Tongue (tissue), 1 donor: ENCODE measurements at regions not wholly inside any gene's neighbourhood (a gene's known extent, or its start where the extent isn't known, plus 50 kb on each side); places are given as distances from the start of the nearest gene placed in this dataset.
"Not testable (repeated sequence)": the region's sequence is repeated elsewhere in the genome, so short reads cannot be mapped to it uniquely, and the experiment has no call there.

Source experiments
- DNase-seq: peaks from one replicate; pipeline ENCODE4 v3.0.0-alpha.2; 2015

- DNase-seq, result no peak
Observed at GRCh38 chr3:66552846-66553245, 52.0 kb upstream of the LRIG1 start.

GRCh38 chr3:66553441-66554113, 52.8 kb upstream of the LRIG1 start:
- DNase-seq, result peak; percentile 77

DNA sequence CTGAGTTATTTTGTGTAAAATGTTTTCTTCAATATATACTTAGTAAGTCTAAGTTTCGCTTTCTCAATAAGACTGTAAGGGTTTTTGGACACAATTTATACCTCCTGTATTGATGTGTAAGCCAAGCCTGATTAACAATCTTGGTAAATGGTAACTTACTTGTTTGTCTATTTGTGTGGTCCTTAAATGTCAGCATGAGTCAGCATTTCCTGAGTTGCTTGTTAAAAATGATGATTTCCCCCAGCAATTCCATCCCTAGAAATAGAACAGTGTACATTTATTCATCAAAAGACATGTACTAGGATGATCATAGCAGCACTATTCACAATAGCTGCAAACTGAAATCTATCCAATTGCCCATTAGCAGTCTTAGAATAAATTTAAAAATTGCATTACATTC, 53.4 kb upstream of the LRIG1 start:
- peak; percentile 32 for DNase-seq

DNA sequence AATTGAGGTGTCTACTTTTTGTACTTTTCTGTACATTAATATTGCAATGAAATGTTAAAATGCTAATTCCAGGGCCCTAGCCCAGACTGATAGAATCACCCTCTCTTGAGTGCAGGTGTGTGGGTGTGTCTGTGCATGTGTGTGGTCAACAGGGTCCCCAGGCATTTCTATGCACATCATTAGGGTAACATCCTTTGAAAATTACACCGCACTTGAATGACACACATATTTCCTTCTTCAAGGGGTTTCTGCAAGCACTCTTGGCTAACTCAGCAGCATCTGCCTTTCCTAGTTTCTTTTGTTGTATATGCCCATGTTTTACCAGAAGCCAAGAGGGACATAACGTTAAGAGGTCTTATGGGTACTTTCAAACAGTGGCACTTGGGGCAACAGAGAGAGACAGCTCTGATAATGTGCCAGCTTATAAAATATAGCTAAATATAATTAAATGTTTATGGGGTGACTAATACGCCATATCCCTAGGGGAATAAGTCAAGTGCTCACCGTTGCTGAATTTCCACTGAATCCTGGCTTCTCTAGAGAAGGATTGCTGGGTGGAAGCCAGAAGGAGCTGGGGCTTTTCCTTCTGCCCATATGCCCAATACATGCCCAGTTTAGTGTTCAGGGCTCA, 54.5 kb upstream of the LRIG1 start:
- no peak for DNase-seq

DNA sequence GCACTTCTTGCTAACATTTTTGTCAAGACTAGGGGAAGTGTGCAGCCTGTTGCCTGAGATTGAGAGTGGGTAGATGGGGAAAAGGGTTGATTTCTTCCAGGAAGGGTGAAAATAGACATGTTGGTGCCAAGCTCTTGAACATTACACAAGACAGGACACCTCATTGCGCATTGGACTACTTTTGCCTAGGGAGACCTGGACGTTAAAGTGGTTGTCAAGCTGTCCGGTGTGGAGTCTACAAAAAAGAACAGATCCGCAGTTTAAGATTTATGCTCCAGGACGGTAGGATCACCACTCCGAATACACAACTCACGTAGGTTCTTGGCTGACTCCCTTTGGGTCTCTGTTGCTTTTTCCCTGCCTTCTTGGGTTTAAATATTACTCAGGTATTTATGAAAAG, 56.3 kb upstream of the LRIG1 start:
- peak; percentile 10 for DNase-seq

- not testable (repeated sequence) for DNase-seq
Observed at GRCh38 chr3:66559924-66560323, 59.1 kb upstream of the LRIG1 start.

DNA sequence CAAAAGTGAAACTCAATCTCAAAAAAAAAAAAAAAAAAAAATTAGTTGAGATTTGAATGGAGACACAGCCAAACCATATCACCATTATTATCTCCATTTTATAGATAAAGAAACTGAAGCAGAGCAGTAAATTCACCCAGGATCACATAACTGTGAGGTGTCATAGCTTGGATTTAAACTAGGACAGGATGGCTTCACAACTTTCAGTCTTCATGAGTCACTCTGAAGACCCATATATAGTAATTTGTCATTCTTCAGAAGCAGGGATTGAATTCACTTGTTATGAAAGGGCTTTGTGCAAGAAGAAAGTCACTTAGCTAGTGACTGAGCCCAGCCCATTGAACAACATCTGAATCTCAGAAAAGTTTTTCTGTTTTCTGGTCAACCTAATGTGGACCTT, 60.5 kb upstream of the LRIG1 start:
- DNase-seq, result no peak

GRCh38 chr3:66565301-66565700, 64.5 kb upstream of the LRIG1 start:
- no peak for DNase-seq

DNA sequence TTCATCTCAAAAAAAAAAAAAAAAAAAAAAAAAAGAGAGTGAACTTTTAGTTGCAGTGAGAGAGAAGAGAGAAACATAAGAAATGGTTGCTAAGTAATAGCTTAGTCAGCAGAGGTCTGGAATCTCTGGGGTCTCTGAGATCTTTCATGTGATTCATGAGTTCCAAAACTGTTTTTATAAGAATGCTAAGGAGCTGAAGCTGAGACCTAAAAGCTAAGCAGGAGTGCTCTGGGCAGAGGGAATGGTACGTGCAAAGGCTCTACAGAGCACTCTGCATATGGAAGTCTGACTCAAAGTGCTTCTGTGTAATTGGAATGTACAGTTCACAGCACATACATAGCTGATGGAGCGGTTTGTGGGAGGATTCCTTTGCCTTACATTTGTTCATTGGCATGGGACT, 66.3 kb upstream of the LRIG1 start:
- peak; percentile 58 for DNase-seq

DNA sequence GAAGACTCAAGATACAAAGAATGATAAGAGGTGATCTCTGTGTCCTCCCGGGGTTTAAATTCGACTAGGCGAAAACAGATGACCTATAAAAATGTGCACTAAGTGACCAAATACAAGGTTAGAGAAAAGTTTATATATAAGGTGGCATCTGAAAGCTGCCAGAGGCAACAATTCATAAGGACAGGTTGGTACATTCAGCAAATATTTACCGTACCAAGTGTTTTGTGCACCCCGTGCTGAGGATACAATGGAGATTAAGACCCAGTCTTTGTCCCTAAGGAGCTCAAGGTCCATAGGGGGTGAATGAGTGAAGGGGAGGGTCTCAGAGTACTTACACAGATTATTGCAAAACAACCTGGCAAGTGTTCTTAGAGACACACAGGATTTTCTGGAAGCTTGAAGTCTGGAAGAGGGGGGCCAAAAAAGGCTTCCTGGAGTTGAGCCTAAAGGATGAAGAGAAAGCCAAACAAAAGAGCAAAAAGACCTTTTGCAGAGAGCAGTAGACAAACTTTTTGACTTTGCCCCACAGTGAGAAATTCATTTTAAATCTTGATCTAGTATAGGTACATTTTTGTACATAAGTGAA, 71.4 kb upstream of the LRIG1 start:
- peak; percentile 79 for DNase-seq

DNA sequence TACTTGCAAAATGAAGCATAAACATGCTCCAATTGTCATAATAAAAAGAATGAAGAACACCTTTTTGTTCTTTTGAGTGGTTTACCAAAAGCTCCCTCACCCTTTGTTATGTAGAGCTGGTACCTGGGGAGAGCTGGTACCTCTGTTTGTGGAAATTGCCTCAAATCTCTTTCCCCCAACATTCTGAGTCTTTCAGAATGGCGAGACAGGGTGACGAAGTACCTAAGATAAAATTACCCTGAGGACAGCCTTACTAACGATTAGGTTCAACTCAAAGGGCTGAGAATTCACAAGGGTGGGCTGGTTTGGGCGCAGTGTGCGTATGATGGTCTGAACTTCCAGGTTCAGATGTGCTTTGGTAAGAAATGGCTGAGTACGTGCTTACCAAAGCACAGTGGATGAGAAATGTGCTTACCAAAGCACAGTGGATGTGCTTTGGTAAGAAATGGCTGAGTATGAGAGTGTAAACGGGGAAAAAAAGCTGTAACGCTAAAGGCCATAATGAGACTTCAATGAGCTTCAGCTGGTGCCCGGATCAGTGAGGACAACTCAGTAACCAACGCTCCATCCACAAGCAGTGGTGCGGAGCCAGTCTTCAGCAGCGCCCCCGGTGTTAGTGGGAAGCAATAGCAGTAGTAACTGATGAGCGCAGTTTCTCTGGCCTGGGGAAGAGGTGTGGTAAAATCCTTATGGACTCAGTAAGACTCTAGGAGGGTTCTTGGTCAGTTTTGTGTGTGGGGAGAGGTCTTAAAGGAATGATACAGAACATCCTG, 72.3 kb upstream of the LRIG1 start:
- DNase-seq, result no peak

GRCh38 chr3:66574091-66574490, 73.3 kb upstream of the LRIG1 start:
- DNase-seq, result no peak

DNA sequence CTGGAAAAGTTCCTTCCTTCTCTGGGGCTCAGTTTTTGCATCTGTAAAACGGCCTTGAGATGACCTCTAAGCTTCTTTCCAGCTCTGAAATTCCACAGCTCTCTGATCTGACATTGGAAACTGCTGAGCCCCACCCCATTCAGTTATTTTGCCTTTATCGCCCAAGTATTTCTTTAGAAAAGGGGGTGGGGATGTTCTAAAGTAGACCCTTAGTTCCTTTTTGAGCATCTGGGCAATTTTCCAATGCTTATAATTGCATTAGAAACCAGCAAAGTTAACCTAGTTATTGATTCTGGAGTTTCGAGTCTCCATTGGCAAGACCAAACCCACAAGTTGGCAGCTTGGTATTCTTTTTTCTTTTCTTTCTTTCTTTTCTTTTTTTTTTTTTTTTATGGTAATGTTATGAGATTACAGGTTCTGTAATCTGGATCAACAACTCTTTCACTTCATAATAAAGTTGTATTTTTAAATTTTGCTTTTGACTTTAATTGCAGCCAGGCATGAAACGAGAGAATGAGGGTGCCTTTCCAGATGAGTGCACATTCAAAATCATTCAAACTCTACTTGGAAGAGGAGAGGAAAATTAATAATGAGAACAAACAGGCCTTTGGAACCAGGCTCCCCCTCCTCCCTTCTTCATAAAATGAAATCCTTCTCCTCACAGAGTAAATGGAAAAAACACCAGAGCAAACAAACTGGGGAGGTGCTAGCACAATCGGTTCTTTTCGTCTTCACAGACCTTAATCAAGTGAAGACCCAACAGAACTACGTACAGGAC, 76.8 kb upstream of the LRIG1 start:
- DNase-seq, result peak; percentile 54

- no peak for DNase-seq
Observed at GRCh38 chr3:66581256-66581655, 80.4 kb upstream of the LRIG1 start.

DNA sequence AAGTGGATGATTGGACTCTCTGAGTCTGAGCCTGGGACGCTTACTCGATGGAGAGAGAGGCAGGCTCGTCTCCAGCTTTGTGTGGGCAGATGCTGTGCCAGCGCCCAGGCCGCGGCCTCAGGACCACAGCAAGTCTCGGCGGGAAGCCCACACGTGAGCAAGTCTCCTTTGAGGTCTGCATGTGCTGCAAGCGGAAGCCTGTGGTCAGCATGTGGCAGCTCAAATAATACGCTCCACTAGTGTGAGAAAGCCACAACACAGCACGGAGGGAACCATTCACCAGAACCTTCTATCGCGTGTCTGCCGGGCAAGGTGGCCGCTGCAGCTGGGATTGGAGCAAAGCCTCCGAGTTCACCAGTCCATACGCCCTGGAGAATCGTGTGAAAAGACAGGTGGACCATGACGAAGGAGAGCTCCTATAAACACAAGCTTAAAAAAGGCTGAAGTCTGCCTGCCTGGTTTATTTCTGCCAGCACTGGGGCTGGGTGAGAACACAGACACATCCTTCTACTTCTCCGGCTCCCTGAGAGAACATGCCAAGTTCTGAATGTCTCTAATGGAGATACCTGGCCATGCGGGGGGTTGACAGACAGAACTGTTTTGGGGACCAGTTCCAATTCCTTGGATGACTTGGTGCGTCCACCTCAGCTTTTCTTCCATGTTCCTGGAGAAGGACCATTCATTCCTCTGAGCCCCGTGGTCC, 82.0 kb upstream of the LRIG1 start:
- DNase-seq, result peak; percentile 71

DNA sequence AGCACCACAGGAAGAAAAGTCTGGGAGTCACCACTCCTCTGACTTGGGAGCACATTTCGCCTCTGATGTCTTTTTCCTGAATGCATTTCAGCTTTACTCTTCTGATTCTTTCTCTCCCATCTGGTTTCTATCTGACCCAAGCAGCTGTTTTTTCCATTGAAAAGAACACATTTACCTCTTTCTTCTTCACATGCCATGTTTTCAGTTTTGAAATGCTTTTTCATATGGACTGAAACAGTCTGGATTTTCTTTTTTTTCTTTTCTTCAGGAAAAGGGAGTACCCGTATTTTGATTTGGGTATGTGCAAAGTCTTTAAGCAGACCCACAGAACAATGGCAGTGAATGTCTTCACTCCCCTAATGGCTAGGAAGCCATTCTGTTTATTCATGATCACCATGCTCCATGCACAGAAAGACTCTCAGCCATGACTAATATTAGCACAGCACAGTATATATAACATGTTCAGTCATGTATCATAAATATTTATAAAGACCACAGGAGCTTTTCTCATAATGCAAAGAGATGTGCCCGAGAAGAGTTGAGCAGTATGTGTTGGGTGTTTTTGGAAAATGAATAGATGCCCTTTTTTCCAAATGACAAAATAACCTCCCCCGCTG, 82.7 kb upstream of the LRIG1 start:
- no peak for DNase-seq

- DNase-seq, result no peak
Observed at GRCh38 chr3:66585520-66586095, 84.8 kb upstream of the LRIG1 start.

- no peak for DNase-seq
Observed at GRCh38 chr3:66586853-66587252, 86.0 kb upstream of the LRIG1 start.

DNA sequence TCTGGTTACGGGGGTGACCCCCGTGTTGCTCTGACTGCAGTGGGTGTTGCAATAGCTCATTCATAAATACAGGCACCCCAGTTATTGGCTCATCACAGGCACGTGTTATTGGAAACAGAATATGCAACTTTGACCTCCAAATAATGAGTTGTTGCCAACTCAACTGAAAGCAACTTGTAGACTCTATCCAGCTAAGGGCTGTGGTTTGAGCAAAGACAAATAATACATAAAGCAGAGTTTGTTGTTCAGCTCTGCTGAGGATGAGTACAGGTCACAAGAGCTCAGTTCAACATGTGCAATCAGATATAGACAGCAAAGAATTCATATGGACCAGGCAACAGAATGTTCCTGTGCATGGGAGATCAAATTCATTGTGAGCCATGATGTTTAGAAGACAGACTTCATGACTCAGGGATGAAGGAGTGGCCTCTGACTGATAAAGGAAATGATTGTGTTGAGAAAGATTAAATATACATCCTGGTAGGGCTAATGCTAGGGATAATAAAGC, 87.6 kb upstream of the LRIG1 start:
- no peak for DNase-seq

- DNase-seq, result peak; percentile 91
Observed at GRCh38 chr3:66592016-66592761, 91.4 kb upstream of the LRIG1 start.
